Upper lobe of right lung (tissue), 1 donor: ENCODE measurements at regions not wholly inside any gene's neighbourhood (a gene's known extent, or its start where the extent isn't known, plus 50 kb on each side); places are given as distances from the start of the nearest gene placed in this dataset.

Source experiments
- ATAC-seq: fragments of 200-7000 bp; cut with Tn5 transposase; one replicate; pipeline ENCODE4 v1.9.1; 2020; ENCODE audit warnings: mild to moderate bottlenecking, moderate library complexity
- DNase-seq: peaks from one replicate; pipeline ENCODE4 v3.0.0-alpha.2; 2020
- H3K27ac ChIP-seq: fragments of 200-600 bp; one replicate; pipeline ENCODE4 v1.8.0; 2022
- H3K27me3 ChIP-seq: fragments of 200-600 bp; one replicate; pipeline ENCODE4 v1.8.0; 2022; ENCODE audit warnings: mild to moderate bottlenecking
- H3K36me3 ChIP-seq: fragments of 200-600 bp; one replicate; pipeline ENCODE4 v1.8.0; 2022
- H3K4me1 ChIP-seq: fragments of 200-600 bp; one replicate; pipeline ENCODE4 v1.8.0; 2022
- H3K4me3 ChIP-seq: fragments of 200-600 bp; one replicate; pipeline ENCODE4 v1.8.0; 2022; ENCODE audit warnings: mild to moderate bottlenecking
- H3K9me3 ChIP-seq: fragments of 200-600 bp; one replicate; pipeline ENCODE4 v1.8.0; 2022
- CTCF ChIP-seq: fragments of 200-600 bp; IDR thresholded peaks from one replicate; pipeline ENCODE4 v1.8.0; 2022; ENCODE audit warnings: antibody characterized with exemption
- intact Hi-C: fragments of 100-400 bp; cut with DNase I; formaldehyde crosslinking; loops from one replicate; pipeline ENCODE4 v1.11.0; 2022
- donor health status: DM: no; HTN: yes; CAD: no; lungs with severe emphysema.

GRCh38 chr3:3340965-3341895 lies 161.7 kb upstream of the CRBN start:
- no peaks in the 10 kb centered on the region for H3K36me3 ChIP-seq
- TF ChIP-seq CTCF, result no peak
- DNase-seq, result no peak
- H3K27me3 ChIP-seq, result no peaks in the 10 kb centered on the region
- no peak overlapping the region for H3K4me3 ChIP-seq
- no peaks in the 10 kb centered on the region for H3K9me3 ChIP-seq
- H3K4me1 ChIP-seq, result no peaks in the 10 kb centered on the region
- H3K27ac ChIP-seq, result no peak overlapping the region
- intact Hi-C loops, result no loop called here
- no peak for ATAC-seq

- Histone ChIP-seq H3K4me3 (no peak overlapping the region), H3K4me1 (no peaks in the 10 kb centered on the region), H3K36me3 (no peaks in the 10 kb centered on the region), H3K9me3 (no peaks in the 10 kb centered on the region), H3K27ac (no peak overlapping the region), H3K27me3 (no peaks in the 10 kb centered on the region)
- no peak for TF ChIP-seq CTCF
- ATAC-seq (no peak), DNase-seq (no peak)
- intact Hi-C loops, result no loop called here
Observed at GRCh38 chr3:3340526-3340925, 161.0 kb upstream of the CRBN start.

GRCh38 chr3:3335903-3336302 lies 156.4 kb upstream of the CRBN start:
- Histone ChIP-seq H3K9me3 (no peaks in the 10 kb centered on the region), H3K36me3 (no peaks in the 10 kb centered on the region), H3K4me3 (no peak overlapping the region), H3K27me3 (no peaks in the 10 kb centered on the region), H3K4me1 (no peaks in the 10 kb centered on the region), H3K27ac (no peak overlapping the region)
- no peak for TF ChIP-seq CTCF
- DNase-seq (no peak), ATAC-seq (no peak)
- intact Hi-C loops, result no loop called here

- H3K4me3 ChIP-seq, result no peak overlapping the region
- no peak for ATAC-seq
- no peaks in the 10 kb centered on the region for H3K27me3 ChIP-seq
- no peak for DNase-seq
- no peak overlapping the region for H3K27ac ChIP-seq
- intact Hi-C loops, result no loop called here
- no peaks in the 10 kb centered on the region for H3K36me3 ChIP-seq
- H3K4me1 ChIP-seq, result no peaks in the 10 kb centered on the region
- H3K9me3 ChIP-seq, result no peaks in the 10 kb centered on the region
- TF ChIP-seq CTCF, result no peak
Observed at GRCh38 chr3:3334491-3334890, 155.0 kb upstream of the CRBN start.

GRCh38 chr3:3333571-3333970 lies 154.1 kb upstream of the CRBN start:
- TF ChIP-seq CTCF, result no peak
- intact Hi-C loops, result no loop called here
- Histone ChIP-seq H3K27ac (no peak overlapping the region), H3K4me3 (no peak overlapping the region), H3K9me3 (no peaks in the 10 kb centered on the region), H3K4me1 (no peaks in the 10 kb centered on the region), H3K36me3 (no peaks in the 10 kb centered on the region), H3K27me3 (no peaks in the 10 kb centered on the region)
- DNase-seq, result no peak
- ATAC-seq, result no peak
